ENCODE measurements at regions not wholly inside any gene's neighbourhood (a gene's known extent, or its start where the extent isn't known, plus 50 kb on each side); places are given as distances from the start of the nearest gene placed in this dataset.

GRCh38 chr6:166737261-166737660 is 110.2 kb upstream of the RPS6KA2 start:
- WGBS, 2 donors = 48 to 52% methylated on average over 7 of the region's 7 CpGs
- DNase-seq (ENCODE audit: low spot score in 2 of 2) = peak in 1 of 2 donors; percentile 21
- H3K4me3 ChIP-seq (ENCODE audit: low read depth, poor library complexity, severe bottlenecking) = no peak overlapping the region
- intact Hi-C loops (cut with DNase I; ENCODE audit: low total_unique reads) = no loop called here
- no peak for TF ChIP-seq CTCF (IDR thresholded peaks at IDR 0.05)
- TF ChIP-seq POLR2A (IDR thresholded peaks at IDR 0.05) = no peak

GRCh38 chr6:166736634-166737033 is 109.6 kb upstream of the RPS6KA2 start:
- intact Hi-C loops (cut with DNase I; ENCODE audit: low total_unique reads) = no loop called here
- no peak for TF ChIP-seq CTCF (IDR thresholded peaks at IDR 0.05)
- no peak for TF ChIP-seq POLR2A (IDR thresholded peaks at IDR 0.05)

GRCh38 chr6:166733900-166734299 is 106.8 kb upstream of the RPS6KA2 start:
- DNase-seq (ENCODE audit: low spot score in 2 of 2) = peak in 1 of 2 donors; percentile 10
- intact Hi-C loops (cut with DNase I; ENCODE audit: low total_unique reads) = no loop called here
- 69 to 84% methylated on average over 4 of the region's 4 CpGs for WGBS, 2 donors
- no peak for TF ChIP-seq POLR2A (IDR thresholded peaks at IDR 0.05)
- TF ChIP-seq CTCF (IDR thresholded peaks at IDR 0.05) = no peak
- H3K4me3 ChIP-seq (ENCODE audit: low read depth, poor library complexity, severe bottlenecking) = no peak overlapping the region

More at GRCh38 chr6:166736634-166737033, 109.6 kb upstream of the RPS6KA2 start:
- peak in 1 of 2 donors; percentile 31 for DNase-seq (ENCODE audit: low spot score in 2 of 2)
- WGBS, 2 donors = 49 to 67% methylated on average over 6 of the region's 6 CpGs
- no peak overlapping the region for H3K4me3 ChIP-seq (ENCODE audit: low read depth, poor library complexity, severe bottlenecking)

GRCh38 chr6:166729658-166730057 is 102.6 kb upstream of the RPS6KA2 start:
- intact Hi-C loops (cut with DNase I; ENCODE audit: low total_unique reads) = no loop called here
- TF ChIP-seq POLR2A (IDR thresholded peaks at IDR 0.05) (no peak), CTCF (IDR thresholded peaks at IDR 0.05) (no peak)
- H3K4me3 ChIP-seq (ENCODE audit: low read depth, poor library complexity, severe bottlenecking) = no peak overlapping the region
- no peak for DNase-seq (ENCODE audit: low spot score in 2 of 2)
- 83% methylated on average over 5 of the region's 5 CpGs for WGBS, 2 donors

GRCh38 chr6:166728884-166729530 is 102.0 kb upstream of the RPS6KA2 start:
- TF ChIP-seq POLR2A (IDR thresholded peaks at IDR 0.05) (no peak), CTCF (IDR thresholded peaks at IDR 0.05) (peak in 1 of 3 donors; percentile 12)
- WGBS, 2 donors = 73 to 75% methylated on average over 7 of the region's 7 CpGs
- no peak for DNase-seq (ENCODE audit: low spot score in 2 of 2)
- no peak overlapping the region for H3K4me3 ChIP-seq (ENCODE audit: low read depth, poor library complexity, severe bottlenecking)
- intact Hi-C loops (cut with DNase I; ENCODE audit: low total_unique reads) = no loop called here

GRCh38 chr6:166726201-166726600 is 99.2 kb upstream of the RPS6KA2 start:
- TF ChIP-seq POLR2A (IDR thresholded peaks at IDR 0.05) = no peak
- no peak for TF ChIP-seq CTCF (IDR thresholded peaks at IDR 0.05)
- H3K4me3 ChIP-seq (ENCODE audit: low read depth, poor library complexity, severe bottlenecking) = no peak overlapping the region
- DNase-seq (ENCODE audit: low spot score in 2 of 2) = peak in 1 of 2 donors; percentile 36
- intact Hi-C loops (cut with DNase I; ENCODE audit: low total_unique reads) = no loop called here
- WGBS, 2 donors = 76 to 78% methylated on average over 7 of the region's 7 CpGs
